Trophoblast cell (in vitro differentiated cells and primary cell): ENCODE measurements at regions not wholly inside any gene's neighbourhood (a gene's known extent, or its start where the extent isn't known, plus 50 kb on each side); places are given as distances from the start of the nearest gene placed in this dataset.

Source experiments
- DNase-seq, 2 donors: peaks; one replicate each; pipeline ENCODE4 v3.0.0-alpha.2; 2016
- H2AFZ ChIP-seq: 2 replicates; pipeline ENCODE4 v1.6.1; 2013; ENCODE audit warnings: low read length, moderate library complexity, mild to moderate bottlenecking; ENCODE audit not compliant: insufficient read depth, poor library complexity
- H2AK5ac ChIP-seq: 2 replicates; pipeline ENCODE4 v1.6.1; 2013; ENCODE audit warnings: mild to moderate bottlenecking, low read length
- H2BK120ac ChIP-seq: 2 replicates; pipeline ENCODE4 v1.6.1; 2013; ENCODE audit warnings: low read length, mild to moderate bottlenecking, moderate library complexity; ENCODE audit not compliant: insufficient read depth, poor library complexity
- H2BK12ac ChIP-seq: 2 replicates; pipeline ENCODE4 v1.6.1; 2013; ENCODE audit warnings: mild to moderate bottlenecking, low read length, moderate library complexity
- H2BK5ac ChIP-seq: 2 replicates; pipeline ENCODE4 v1.6.1; 2013; ENCODE audit warnings: low read length, low read depth, moderate library complexity, mild to moderate bottlenecking; ENCODE audit not compliant: poor library complexity
- H3K14ac ChIP-seq: 2 replicates; pipeline ENCODE4 v1.6.1; 2013; ENCODE audit warnings: mild to moderate bottlenecking, low read length
- H3K18ac ChIP-seq: 2 replicates; pipeline ENCODE4 v1.6.1; 2013; ENCODE audit warnings: mild to moderate bottlenecking, low read length
- H3K23ac ChIP-seq: 2 replicates; pipeline ENCODE4 v1.6.1; 2013; ENCODE audit warnings: low read length
- H3K27ac ChIP-seq: 2 replicates; pipeline ENCODE4 v1.5.1; 2013; ENCODE audit warnings: low read depth, mild to moderate bottlenecking, inconsistent platforms, low read length, moderate library complexity
- H3K27me3 ChIP-seq: 2 replicates; pipeline ENCODE4 v1.6.1; 2013; ENCODE audit warnings: inconsistent platforms, mild to moderate bottlenecking, low read length, moderate library complexity; ENCODE audit not compliant: insufficient read depth
- H3K36me3 ChIP-seq, 2 experiments: 1 replicate in 1 of 2; 2 replicates in 1 of 2; pipeline ENCODE4 v1.6.1; 2013; ENCODE audit warnings: low read length in 2 of 2, mild to moderate bottlenecking in 2 of 2, moderate library complexity in 1 of 2; ENCODE audit not compliant: insufficient read depth in 2 of 2, control insufficient read depth in 1 of 2
- H3K4ac ChIP-seq: 2 replicates; pipeline ENCODE4 v1.6.1; 2013; ENCODE audit warnings: low read depth, mild to moderate bottlenecking, low read length, moderate library complexity
- H3K4me1 ChIP-seq, 2 experiments: 1 replicate in 1 of 2; 2 replicates in 1 of 2; pipeline ENCODE4 v1.6.1; 2013; ENCODE audit warnings: low read length in 2 of 2, mild to moderate bottlenecking in 2 of 2, moderate library complexity in 1 of 2; ENCODE audit not compliant: insufficient read depth in 2 of 2, control insufficient read depth in 1 of 2
- H3K4me2 ChIP-seq: 2 replicates; pipeline ENCODE4 v1.6.1; 2013; ENCODE audit warnings: inconsistent platforms, mild to moderate bottlenecking, low read length, moderate library complexity
- H3K4me3 ChIP-seq: 2 replicates; pipeline ENCODE4 v1.5.1; 2013; ENCODE audit warnings: mild to moderate bottlenecking, low read depth, low read length, inconsistent platforms
- H3K79me1 ChIP-seq: one replicate; pipeline ENCODE4 v1.6.1; 2013; ENCODE audit warnings: low read length
- H3K79me2 ChIP-seq: 2 replicates; pipeline ENCODE4 v1.6.1; 2013; ENCODE audit warnings: low read length, mild to moderate bottlenecking; ENCODE audit not compliant: control insufficient read depth, insufficient read depth, poor library complexity
- H3K9ac ChIP-seq: 2 replicates; pipeline ENCODE4 v1.6.1; 2013; ENCODE audit warnings: mild to moderate bottlenecking, low read length
- H3K9me3 ChIP-seq: 2 replicates; pipeline ENCODE4 v1.6.1; 2013; ENCODE audit warnings: low read depth, mild to moderate bottlenecking, control low read depth, inconsistent platforms, low read length; ENCODE audit not compliant: insufficient read depth
- H4K12ac ChIP-seq: 2 replicates; pipeline ENCODE4 v1.6.1; 2013; ENCODE audit warnings: low read depth, mild to moderate bottlenecking, low read length, moderate library complexity
- H4K8ac ChIP-seq: 2 replicates; pipeline ENCODE4 v1.6.1; 2013; ENCODE audit warnings: low read depth, mild to moderate bottlenecking, low read length, moderate library complexity
- H4K91ac ChIP-seq: one replicate; pipeline ENCODE4 v1.6.1; 2013; ENCODE audit warnings: low read depth, mild to moderate bottlenecking, low read length, moderate library complexity
- WGBS: extraction: QIAGEN DNeasy Blood & Tissue Kit; methylation state at CpG from one replicate; pipeline ENCODE4 v1.1.7; 2013; ENCODE audit warnings: missing lambda C conversion rate; ENCODE audit not compliant: insufficient read length, insufficient coverage; ENCODE audit errors: extremely low coverage; 5-methylcytosine and 5-hydroxymethylcytosine counted together

GRCh38 chr1:30613188-30613587 lies 110.2 kb downstream of the MATN1 start:
- H3K79me1 ChIP-seq: no peaks in the 10 kb centered on the region
- H2BK5ac ChIP-seq: no peak overlapping the region
- no peak overlapping the region for H3K23ac ChIP-seq
- H2AK5ac ChIP-seq: no peak overlapping the region
- no CpG with 5 or more reads among the region's 1 CpG for WGBS
- no peaks in the 10 kb centered on the region for H3K4me1 ChIP-seq
- H4K91ac ChIP-seq: no peak overlapping the region
- H4K8ac ChIP-seq: no peak overlapping the region
- H3K79me2 ChIP-seq: no peaks in the 10 kb centered on the region
- no peak overlapping the region for H3K18ac ChIP-seq
- H3K9ac ChIP-seq: no peak overlapping the region
- no peak overlapping the region for H3K27ac ChIP-seq
- H3K36me3 ChIP-seq: no peaks in the 10 kb centered on the region
- no peaks in the 10 kb centered on the region for H3K9me3 ChIP-seq
- H2BK12ac ChIP-seq: no peak overlapping the region
- H3K14ac ChIP-seq: no peak overlapping the region
- no peak overlapping the region for H3K4me3 ChIP-seq
- H3K4ac ChIP-seq: no peak overlapping the region
- no peaks in the 10 kb centered on the region for H3K27me3 ChIP-seq
- no peak overlapping the region for H4K12ac ChIP-seq
- no peak overlapping the region for H2AFZ ChIP-seq
- DNase-seq: no peak
- H3K4me2 ChIP-seq: no peak overlapping the region
- H2BK120ac ChIP-seq: no peak overlapping the region

GRCh38 chr1:30612536-30613065 lies 110.8 kb downstream of the MATN1 start:
- no peak overlapping the region for H2BK12ac ChIP-seq
- H4K8ac ChIP-seq: no peak overlapping the region
- no peak overlapping the region for H4K91ac ChIP-seq
- no peak overlapping the region for H3K18ac ChIP-seq
- H3K4me1 ChIP-seq: no peaks in the 10 kb centered on the region
- no peaks in the 10 kb centered on the region for H3K79me2 ChIP-seq
- H2AFZ ChIP-seq: no peak overlapping the region
- H3K4me2 ChIP-seq: no peak overlapping the region
- no peak overlapping the region for H3K9ac ChIP-seq
- H3K27me3 ChIP-seq: no peaks in the 10 kb centered on the region
- no peaks in the 10 kb centered on the region for H3K36me3 ChIP-seq
- no peak overlapping the region for H3K4me3 ChIP-seq
- no peak overlapping the region for H3K4ac ChIP-seq
- no peaks in the 10 kb centered on the region for H3K79me1 ChIP-seq
- H3K27ac ChIP-seq: no peak overlapping the region
- H3K14ac ChIP-seq: no peak overlapping the region
- no peaks in the 10 kb centered on the region for H3K9me3 ChIP-seq
- no peak overlapping the region for H2AK5ac ChIP-seq
- no peak overlapping the region for H4K12ac ChIP-seq
- no peak overlapping the region for H2BK120ac ChIP-seq
- no peak overlapping the region for H3K23ac ChIP-seq
- no peak for DNase-seq
- no peak overlapping the region for H2BK5ac ChIP-seq
- WGBS: no CpG with 5 or more reads among the region's 1 CpG

- no CpG with 5 or more reads among the region's 5 CpGs for WGBS
- H2BK5ac ChIP-seq: no peak overlapping the region
- H3K9ac ChIP-seq: no peak overlapping the region
Measured at GRCh38 chr1:30611741-30612309, 111.6 kb downstream of the MATN1 start.

GRCh38 chr1:30610917-30611316 lies 112.5 kb downstream of the MATN1 start:
- Histone ChIP-seq H3K79me2 (no peaks in the 10 kb centered on the region), H4K91ac (no peak overlapping the region), H3K4me3 (no peak overlapping the region), H3K27ac (no peak overlapping the region), H3K27me3 (no peaks in the 10 kb centered on the region), H3K79me1 (no peaks in the 10 kb centered on the region), H3K14ac (no peak overlapping the region), H2BK5ac (no peak overlapping the region), H2AK5ac (no peak overlapping the region), H3K4ac (no peak overlapping the region), H3K18ac (no peak overlapping the region), H2BK120ac (no peak overlapping the region), H3K36me3 (no peaks in the 10 kb centered on the region), H2BK12ac (no peak overlapping the region), H3K23ac (no peak overlapping the region), H3K9ac (no peak overlapping the region), H2AFZ (no peak overlapping the region), H3K4me2 (no peak overlapping the region), H4K8ac (no peak overlapping the region), H3K4me1 (no peaks in the 10 kb centered on the region), H3K9me3 (peaks cover 2% of the 10 kb centered on the region), H4K12ac (no peak overlapping the region)
- DNase-seq: no peak

More at GRCh38 chr1:30611741-30612309, 111.6 kb downstream of the MATN1 start:
- H3K4me2 ChIP-seq: no peak overlapping the region
- no peak overlapping the region for H2BK120ac ChIP-seq
- no peak overlapping the region for H4K91ac ChIP-seq
- no peak overlapping the region for H3K14ac ChIP-seq
- no peaks in the 10 kb centered on the region for H3K79me1 ChIP-seq
- H3K27ac ChIP-seq: no peak overlapping the region
- H3K79me2 ChIP-seq: no peaks in the 10 kb centered on the region
- no peaks in the 10 kb centered on the region for H3K4me1 ChIP-seq
- H3K23ac ChIP-seq: no peak overlapping the region
- no peak for DNase-seq
- no peak overlapping the region for H3K18ac ChIP-seq
- H4K12ac ChIP-seq: no peak overlapping the region
- no peak overlapping the region for H2AK5ac ChIP-seq
- no peaks in the 10 kb centered on the region for H3K36me3 ChIP-seq
- no peak overlapping the region for H3K4ac ChIP-seq
- H3K27me3 ChIP-seq: no peaks in the 10 kb centered on the region
- H2BK12ac ChIP-seq: no peak overlapping the region
- H3K9me3 ChIP-seq: no peaks in the 10 kb centered on the region
- no peak overlapping the region for H3K4me3 ChIP-seq
- no peak overlapping the region for H4K8ac ChIP-seq
- H2AFZ ChIP-seq: no peak overlapping the region
